ENCODE measurements at regions not wholly inside any gene's neighbourhood (a gene's known extent, or its start where the extent isn't known, plus 50 kb on each side); places are given as distances from the start of the nearest gene placed in this dataset.
"Not testable (repeated sequence)": the region's sequence is repeated elsewhere in the genome, so short reads cannot be mapped to it uniquely, and the experiment has no call there.

- no peak for DNase-seq
Measured at GRCh38 chr7:86199881-86200614, 443.7 kb upstream of the GRM3 start.

DNA sequence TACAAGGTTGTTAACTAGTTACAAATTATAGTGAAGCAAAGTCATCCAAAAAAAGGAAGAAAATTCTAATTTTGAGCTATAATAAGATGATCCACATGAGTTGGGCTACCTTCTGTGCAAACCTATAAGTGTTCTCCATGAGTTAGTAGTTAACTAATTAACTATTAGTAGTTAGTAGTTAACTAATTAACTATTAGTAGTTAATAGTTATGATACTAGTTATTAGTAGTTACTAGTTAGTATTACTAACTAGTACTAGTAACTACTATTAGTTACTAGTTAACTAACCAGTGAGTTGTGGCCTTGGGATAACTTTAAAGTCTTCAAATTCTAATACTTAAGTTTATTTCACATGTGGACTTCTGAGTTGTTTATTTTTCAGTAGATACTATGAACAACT, 453.4 kb upstream of the GRM3 start:
- no peak for DNase-seq

GRCh38 chr7:86181474-86181873, 462.2 kb upstream of the GRM3 start:
- DNase-seq, result no peak

DNA sequence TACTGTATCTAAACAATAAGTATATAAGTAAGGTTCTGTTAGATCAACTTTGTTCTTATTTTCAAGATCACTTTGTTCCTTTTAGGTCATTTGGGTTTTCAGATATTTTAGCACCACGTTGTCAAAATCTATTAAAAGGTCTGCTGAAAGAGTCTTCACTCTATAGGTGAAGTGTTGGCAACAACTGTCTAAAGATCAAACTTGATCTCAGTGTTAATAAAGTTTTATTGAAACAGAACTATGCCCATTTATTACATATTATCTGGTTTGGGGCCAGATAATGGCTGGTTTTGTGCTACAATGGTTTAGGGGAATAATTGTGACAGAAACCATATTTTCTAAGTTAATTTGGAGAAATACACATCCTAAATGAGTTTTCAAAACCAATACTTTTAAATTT, 478.9 kb upstream of the GRM3 start:
- DNase-seq, result no peak

- DNase-seq, result no peak
Measured at GRCh38 chr7:86158111-86158510, 485.6 kb upstream of the GRM3 start.

DNA sequence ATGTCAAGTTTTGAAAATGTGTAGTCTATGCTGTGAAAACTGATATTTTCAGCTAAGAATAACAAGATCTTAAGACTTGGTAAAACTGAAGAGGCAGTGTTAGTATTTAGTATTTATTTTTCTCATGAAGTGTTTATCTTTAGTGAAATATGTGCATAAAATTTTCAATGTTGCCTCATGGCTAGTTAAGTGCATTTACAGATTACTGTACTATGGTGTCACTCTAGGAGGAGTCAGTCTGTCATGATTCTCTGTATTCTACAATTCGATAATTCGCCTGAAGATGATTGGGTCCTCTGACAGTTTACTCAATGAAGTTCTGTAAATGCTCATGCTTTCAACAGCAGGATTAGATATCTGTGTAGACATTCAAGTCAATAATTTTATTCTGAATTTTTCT, 488.1 kb upstream of the GRM3 start:
- no peak for DNase-seq

DNA sequence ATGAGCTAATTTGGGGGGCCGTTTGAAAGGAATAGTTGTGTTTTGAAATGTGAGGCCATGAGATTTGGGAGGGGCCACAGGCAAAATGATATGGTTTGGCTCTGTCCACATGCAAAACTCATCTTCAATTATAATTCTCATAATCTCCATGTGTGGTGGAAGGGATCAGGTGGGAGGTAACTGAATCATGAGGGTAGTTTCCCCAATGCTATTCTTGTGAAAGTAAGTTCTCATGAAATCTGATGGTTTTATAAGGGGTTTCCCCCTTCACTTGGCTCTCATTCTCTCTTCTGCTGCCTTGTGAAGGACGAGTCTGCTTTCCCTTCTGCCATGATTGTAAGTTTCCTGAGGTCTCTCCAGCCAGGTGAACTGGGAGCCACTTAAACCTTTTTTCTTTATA, 490.8 kb upstream of the GRM3 start:
- DNase-seq, result no peak

- no peak for DNase-seq
Measured at GRCh38 chr7:86149024-86149665, 494.6 kb upstream of the GRM3 start.

DNA sequence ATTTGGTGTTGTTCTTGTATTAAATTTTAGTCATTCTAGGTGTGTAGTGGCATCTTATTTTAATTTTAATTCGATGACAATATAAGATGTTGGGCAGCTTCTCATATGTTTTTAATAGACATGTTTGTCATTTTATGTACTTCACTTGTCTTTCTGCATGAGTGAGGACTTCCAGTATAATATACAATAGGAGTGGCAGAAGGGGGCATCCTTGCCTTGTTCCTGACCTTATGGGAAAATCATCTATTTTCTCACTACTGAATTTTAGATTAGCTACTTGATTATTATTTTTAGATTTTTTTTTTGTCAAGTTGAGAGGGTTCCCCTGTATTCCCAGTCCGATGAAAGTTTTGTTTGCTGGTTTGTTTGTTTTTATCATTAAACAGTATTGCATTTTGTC, 495.2 kb upstream of the GRM3 start:
- no peak for DNase-seq

DNA sequence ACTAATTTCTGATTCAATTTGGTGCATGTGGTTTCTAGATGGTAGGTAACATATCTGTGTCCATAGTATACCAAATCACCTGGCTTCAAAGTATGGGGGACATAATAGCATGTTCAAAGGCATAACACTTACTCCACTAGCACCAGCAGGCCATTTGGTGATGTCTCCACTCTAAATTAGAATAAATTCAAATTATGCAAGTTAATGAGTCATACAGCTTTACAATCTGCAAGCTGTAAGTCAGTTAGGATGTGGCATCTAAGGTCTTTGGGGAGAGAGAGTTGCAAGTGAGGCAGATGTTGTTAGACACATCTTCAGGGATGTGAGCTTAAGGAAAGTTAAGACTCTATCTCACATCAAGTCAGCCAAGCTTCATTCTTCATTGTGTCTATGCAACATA, 506.4 kb upstream of the GRM3 start:
- DNase-seq, result no peak

- no peak for DNase-seq
Measured at GRCh38 chr7:86130268-86130667, 513.4 kb upstream of the GRM3 start.

DNA sequence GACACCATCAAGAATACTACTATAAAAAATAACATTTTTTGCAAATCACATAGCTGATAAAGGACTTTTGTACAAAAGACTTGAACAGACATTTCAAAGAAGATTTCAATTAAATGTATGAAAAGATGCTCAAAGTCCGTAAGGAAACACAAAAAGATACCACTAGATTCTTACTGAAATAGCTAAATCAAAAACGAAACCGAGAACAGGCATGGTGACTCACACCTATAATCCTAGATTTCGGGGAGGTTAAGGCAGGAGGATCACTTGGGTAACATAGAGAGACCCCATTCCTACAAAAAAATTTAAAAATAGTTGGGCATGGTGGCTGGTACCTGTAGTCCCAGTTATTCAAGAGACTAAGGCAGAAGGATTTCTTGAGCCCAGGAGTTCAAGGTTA, 520.2 kb upstream of the GRM3 start:
- DNase-seq, result no peak

- no peak for DNase-seq
Measured at GRCh38 chr7:86094166-86094669, 549.5 kb upstream of the GRM3 start.

DNA sequence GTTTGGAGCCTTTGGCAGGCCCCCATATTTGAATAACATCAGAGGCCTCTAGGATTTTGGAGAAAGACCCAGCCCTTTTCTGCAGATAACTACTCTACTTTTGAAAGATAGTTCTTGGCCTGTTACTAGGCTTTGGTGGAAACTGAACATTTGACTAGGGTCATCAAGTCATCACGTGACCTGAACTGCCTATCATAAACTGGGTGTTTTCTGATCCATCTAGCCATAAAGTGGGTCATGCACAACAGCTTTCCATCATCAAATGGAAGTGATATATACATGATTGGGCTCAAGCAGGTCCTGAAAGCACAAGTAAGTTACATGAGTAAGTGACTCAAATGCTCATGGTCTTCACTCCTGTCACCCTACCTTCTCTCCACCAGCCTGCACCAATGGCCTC, 552.3 kb upstream of the GRM3 start:
- no peak for DNase-seq

DNA sequence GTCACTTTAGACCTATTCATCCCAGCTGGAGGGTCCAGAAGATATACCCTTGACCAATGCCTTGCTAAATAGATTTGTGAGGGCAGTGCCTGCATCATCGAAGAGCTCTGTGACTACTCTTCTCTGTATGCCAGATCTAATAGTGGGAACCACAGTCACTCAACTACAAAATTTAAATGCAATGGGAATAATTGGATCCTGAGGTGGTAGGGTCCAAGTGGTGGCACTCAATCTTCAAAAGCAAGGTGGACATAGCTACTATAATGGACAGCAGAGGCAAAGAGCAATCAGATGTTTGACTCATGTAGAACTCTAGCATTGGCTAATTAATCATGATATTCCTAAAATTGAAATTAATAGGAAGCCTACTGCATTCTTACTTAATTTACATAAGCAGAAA, 554.3 kb upstream of the GRM3 start:
- DNase-seq, result no peak

DNA sequence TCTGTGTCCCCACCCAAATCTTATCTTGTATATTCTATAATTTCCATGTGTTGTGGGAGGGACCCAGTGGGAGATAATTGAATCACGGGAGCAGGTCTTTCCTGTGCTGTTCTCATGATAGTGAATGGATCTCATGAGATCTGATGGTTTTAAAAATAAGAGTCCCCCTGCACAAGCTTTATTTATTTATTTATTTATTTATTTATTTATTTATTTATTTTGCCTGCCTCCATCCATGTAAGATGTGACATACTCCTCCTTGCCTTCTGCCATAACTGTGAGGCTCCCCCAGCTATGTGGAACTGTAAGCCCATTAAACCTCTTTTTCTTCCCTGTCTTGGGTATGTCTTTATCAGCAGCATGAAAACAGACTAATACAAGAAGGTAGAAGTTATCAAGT, 579.1 kb upstream of the GRM3 start:
- not testable (repeated sequence) for DNase-seq

- no peak for DNase-seq
Measured at GRCh38 chr7:86058649-86059048, 585.1 kb upstream of the GRM3 start.

GRCh38 chr7:86050918-86051317, 592.8 kb upstream of the GRM3 start:
- no peak for DNase-seq

GRCh38 chr7:86049910-86050309, 593.8 kb upstream of the GRM3 start:
- DNase-seq, result no peak

GRCh38 chr7:86045197-86045596, 598.5 kb upstream of the GRM3 start:
- DNase-seq, result not testable (repeated sequence)

DNA sequence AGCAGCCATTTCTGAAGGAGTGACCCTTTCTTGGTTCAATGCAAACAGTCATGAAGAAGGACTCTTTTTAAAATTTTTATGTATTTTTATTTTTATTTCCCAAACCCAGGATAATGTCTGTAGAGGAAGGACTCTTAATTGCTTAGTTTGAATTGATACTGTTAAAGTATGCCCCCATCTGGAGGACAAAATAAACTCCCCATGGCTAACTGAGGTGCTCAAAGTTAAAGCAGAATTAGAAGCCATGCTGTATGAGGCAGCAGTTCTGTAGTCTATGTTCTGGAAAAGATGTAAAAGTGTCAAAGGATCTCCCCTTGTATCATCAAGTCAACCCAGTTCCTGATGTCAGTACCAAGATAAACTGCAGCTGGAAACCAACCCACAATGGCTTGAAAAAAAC, 617.9 kb upstream of the GRM3 start:
- no peak for DNase-seq

DNA sequence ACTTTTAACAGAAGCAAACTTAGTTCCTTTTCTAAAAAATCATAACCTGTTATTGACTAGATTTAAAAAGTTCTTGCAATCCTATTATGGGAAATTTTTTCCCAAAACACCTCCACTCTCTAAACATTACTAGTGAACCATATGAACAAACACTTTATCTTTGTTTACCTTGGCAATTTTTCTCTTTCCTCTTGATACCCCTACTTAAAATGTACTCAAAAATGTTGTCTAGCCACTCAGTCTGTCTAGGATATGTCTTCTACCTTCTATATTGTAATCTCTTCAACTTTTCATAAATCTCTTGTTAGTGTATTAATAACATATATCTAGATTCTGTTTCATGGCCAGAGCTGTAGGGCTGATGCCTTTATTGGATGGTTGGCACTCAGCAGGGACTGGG, 630.0 kb upstream of the GRM3 start:
- no peak for DNase-seq

GRCh38 chr7:86012971-86013370, 630.7 kb upstream of the GRM3 start:
- no peak for DNase-seq

DNA sequence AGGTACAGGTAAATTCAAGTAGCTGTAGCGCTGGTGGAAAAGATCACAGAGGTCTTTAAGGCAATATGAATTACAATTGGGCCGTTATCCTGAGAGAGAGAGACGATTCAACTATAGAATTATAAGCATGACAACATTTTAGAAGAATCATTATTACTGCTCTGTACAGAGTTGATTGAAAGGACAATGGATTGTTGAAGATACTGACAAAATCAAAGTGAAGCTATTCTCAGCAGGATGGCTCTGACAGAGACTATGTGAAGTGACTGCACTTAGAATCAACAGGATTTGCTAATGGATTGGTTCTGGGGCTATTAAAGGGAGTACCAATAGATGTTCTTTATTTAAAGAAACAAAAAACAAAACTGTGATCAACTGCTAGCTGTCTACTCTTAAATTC, 634.8 kb upstream of the GRM3 start:
- DNase-seq, result no peak

DNA sequence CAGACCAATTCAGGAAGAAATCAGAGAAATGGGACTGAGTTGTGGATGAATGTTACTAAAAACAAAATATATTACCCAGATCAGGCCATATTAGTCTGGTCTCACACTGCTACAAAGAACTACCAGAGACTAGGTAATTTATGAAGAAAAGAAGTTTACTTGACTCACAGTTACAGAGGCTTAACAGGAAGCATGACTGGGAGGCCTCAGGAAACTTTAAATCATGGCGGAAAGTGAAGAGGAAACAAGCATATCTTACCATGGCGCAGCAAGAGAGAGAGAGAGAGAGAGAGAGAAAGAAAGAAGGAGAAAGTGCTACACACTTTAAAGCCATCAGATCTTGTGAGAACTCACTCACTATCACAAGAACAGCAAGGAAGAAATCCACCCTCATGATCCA, 636.8 kb upstream of the GRM3 start:
- no peak for DNase-seq
